CD4-positive, alpha-beta T cell treated with Interleukin-4 for 4 hours (primary cell): ENCODE measurements at regions not wholly inside any gene's neighbourhood (a gene's known extent, or its start where the extent isn't known, plus 50 kb on each side); places are given as distances from the start of the nearest gene placed in this dataset.

ENCODE experiments used
- DNase-seq: peaks from one replicate; pipeline ENCODE4 v3.0.0-alpha.2; 2020

- peak; percentile 45 for DNase-seq
Observed at GRCh38 chr15:31474059-31474868, 147.6 kb downstream of the KLF13 start.

DNA sequence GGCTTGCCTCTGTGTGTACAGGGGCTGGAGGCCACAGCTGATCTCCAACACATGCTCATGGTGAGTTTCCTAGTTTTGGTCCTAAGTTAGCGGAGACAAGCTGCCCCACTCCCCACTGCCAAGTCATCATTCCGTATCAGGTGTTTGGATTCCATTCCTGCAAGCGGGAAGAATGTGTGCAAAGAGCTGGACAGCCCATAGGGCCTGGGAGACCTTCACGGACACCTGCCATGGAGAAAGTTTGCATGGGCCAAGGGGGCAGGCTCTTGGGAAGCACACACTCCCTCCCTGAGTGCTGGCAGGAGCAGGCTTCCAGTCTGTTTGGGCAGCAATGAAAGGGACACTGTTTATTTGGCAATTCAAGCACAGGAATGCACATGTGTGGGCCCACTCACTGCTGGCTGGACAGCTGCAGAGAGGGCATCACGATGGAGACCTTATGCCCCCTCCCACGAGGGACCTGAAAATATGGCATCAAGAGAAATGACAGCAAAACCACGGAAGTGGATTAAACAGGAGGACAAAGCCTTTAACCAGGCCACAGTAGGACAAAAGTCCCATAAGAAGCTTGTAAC is 149.7 kb downstream of the KLF13 start:
- no peak for DNase-seq

- DNase-seq, result no peak
Observed at GRCh38 chr15:31476866-31477265, 150.2 kb downstream of the KLF13 start.

GRCh38 chr15:31477301-31477700 is 150.7 kb downstream of the KLF13 start:
- no peak for DNase-seq

DNA sequence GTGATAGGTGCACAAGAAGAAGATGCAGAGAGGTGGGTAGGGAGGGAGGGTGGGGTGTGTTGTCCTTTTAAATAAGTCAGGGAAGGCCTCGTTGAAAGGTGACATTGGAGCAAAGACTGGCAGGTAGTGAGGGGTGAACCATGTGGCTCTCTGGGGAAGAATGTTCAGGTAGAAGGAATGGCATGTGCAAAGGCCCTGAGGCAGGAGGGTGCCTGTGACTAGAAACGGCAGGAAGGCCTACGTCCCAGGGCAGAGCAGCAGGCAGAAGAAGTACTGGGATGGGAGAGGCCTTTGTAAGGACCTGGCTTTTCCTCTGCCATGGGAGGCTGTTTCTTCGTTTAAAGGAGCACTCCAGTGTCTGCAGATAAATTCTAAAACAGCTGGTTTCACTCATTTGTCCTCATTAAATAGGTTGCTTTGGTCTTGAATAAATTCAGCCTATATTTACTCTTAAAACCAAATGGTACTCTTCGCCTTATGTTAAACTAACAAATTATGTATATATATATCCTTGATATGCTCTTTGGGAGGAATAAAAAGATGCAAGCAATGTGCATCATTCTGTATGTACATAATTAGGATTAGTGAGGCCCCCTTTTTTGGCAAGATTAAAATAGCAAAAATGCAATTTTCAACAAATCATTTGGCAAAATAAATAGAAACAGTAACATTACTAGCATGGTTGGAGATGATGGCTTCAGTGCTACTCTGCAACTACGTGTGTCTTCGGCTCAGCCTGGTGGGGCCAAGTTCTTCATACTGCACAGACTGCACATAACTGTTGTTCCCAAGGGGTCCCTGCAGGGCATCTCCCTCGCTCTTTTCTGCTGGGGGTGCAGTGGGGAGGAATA is 151.4 kb downstream of the KLF13 start:
- no peak for DNase-seq

- no peak for DNase-seq
Observed at GRCh38 chr15:31478702-31479221, 152.1 kb downstream of the KLF13 start.

- DNase-seq, result peak; percentile 19
Observed at GRCh38 chr15:31480356-31481025, 153.9 kb downstream of the KLF13 start.

DNA sequence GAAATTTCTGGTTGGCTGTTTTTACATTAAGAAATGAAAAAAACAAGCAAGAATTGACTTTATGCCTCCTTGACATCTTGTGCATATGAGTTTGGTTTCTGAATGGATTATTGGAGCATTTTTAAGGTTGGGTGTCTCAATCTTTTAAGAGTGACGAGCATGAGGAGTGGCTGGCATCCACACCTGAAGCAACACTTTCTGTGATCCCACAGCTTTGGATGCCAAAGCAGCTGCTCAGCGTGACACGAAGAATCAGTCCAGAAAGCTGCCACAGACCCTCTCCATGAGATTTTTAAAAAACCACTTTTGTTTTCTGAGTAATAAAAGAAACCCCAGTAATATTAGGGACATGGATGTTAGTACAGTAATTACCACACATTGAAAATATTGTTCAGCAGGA is 154.5 kb downstream of the KLF13 start:
- no peak for DNase-seq

- DNase-seq, result no peak
Observed at GRCh38 chr15:31482122-31482922, 155.7 kb downstream of the KLF13 start.

- peak; percentile 52 for DNase-seq
Observed at GRCh38 chr15:31483053-31483985, 156.7 kb downstream of the KLF13 start.

- DNase-seq, result peak; percentile 49
Observed at GRCh38 chr15:31483986-31484951, 157.6 kb downstream of the KLF13 start.

- DNase-seq, result no peak
Observed at GRCh38 chr15:31484986-31485385, 158.4 kb downstream of the KLF13 start.

DNA sequence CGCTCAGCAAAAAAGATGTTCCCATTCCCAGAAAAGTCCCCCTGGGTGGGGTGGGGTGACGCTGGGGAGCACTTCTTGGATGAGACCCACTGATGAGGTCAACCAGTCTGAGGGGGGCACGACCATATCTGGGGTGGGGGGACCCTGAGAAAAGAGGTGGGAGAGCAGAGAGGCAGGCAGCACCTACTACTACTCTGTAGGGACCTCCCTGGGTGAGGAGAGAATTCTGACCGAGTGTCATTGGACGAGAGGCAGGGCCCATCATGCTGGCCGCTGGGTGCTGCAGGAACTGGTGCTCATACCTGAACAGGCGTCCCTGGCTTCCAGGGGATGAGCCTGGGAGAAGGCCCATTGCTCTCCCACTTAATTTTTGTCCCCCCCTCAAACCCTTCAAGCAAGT is 158.8 kb downstream of the KLF13 start:
- DNase-seq, result no peak

- no peak for DNase-seq
Observed at GRCh38 chr15:31485911-31486461, 159.4 kb downstream of the KLF13 start.

- DNase-seq, result no peak
Observed at GRCh38 chr15:31486506-31486905, 159.9 kb downstream of the KLF13 start.

GRCh38 chr15:31486906-31487695 is 160.5 kb downstream of the KLF13 start:
- no peak for DNase-seq

DNA sequence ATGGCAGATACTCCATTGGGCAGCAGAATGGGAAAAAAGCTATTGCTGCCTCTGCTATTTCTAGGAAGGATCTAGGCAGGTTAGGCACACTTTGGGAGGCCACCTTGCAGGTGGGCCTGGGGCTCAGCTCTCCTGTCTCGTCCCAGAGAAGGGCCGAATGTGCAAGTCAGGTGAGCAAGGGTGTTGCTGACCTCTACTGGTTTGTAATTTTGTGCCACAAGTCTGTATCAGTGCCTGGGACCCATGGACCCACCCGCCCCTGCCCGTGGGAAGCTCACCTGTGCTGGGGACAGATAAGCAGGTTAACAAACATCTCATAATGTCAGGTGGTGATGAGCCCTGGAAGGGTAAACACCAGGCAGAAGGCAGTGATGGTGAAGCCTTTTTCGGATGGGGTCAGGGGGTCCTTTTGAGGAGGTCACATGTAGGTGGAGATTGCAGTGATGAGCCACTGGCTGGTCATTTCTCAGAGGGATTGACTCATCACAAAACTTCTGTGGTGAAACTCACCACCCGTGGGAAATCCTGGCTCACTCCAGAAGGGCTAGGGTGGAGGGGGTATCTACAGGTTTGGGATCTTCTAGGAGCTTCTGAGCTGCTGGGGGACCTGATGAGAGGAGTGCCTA is 161.3 kb downstream of the KLF13 start:
- no peak for DNase-seq
